ENCODE measurements at regions not wholly inside any gene's neighbourhood (a gene's known extent, or its start where the extent isn't known, plus 50 kb on each side); places are given as distances from the start of the nearest gene placed in this dataset.

DNA sequence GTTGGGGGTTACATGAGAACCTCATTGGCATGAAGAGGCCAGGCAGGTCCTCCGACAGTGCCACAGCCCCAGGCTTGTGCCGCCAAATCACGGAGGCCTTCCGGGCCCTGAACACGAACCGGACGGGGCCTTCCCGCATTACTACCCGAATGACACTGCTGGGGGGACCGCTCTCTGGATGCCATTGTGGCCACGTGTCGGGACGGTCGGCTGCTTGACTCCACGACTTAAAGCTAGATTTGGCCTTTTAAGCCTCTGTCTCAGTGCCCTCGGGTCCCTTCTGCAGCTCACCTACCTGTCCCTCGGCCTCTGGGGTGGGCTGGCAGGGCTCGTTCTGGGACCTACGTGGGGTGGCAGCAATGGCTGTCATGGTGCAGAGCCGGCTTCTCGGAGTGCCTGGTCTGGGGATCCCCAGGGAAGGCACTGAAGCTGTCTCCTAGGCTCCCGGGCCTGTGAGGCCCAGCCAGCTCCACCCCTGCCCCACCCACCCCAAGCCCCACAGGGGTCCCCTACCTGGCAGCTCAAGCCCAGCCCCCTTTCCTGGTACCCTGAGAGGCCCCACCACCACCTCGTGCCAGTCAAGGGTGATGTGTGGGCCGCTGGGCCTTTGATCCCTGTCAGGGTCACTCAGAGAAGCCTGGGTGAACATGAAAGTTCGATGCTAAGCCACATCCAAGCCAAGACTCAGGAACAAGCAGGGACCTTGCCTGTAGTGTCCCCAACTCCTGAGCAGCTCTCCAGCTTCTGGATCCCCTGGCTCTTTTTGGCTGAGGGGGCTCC is 245.8 kb upstream of the SGCG start:
- no peak for TF ChIP-seq EZH2 (IDR thresholded peaks at IDR 0.05; ENCODE audit: low read length, missing control alignments)
- TF ChIP-seq, protein P1, sequence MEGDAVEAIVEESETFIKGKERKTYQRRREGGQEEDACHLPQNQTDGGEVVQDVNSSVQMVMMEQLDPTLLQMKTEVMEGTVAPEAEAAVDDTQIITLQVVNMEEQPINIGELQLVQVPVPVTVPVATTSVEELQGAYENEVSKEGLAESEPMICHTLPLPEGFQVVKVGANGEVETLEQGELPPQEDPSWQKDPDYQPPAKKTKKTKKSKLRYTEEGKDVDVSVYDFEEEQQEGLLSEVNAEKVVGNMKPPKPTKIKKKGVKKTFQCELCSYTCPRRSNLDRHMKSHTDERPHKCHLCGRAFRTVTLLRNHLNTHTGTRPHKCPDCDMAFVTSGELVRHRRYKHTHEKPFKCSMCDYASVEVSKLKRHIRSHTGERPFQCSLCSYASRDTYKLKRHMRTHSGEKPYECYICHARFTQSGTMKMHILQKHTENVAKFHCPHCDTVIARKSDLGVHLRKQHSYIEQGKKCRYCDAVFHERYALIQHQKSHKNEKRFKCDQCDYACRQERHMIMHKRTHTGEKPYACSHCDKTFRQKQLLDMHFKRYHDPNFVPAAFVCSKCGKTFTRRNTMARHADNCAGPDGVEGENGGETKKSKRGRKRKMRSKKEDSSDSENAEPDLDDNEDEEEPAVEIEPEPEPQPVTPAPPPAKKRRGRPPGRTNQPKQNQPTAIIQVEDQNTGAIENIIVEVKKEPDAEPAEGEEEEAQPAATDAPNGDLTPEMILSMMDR (conservative IDR thresholded peaks at IDR 0.05 in 1 of 2, IDR thresholded peaks at IDR 0.05 in 1 of 2; ENCODE audit: low read depth in 1 of 2, low read length in 2 of 2) = no peak
